ENCODE measurements at regions not wholly inside any gene's neighbourhood (a gene's known extent, or its start where the extent isn't known, plus 50 kb on each side); places are given as distances from the start of the nearest gene placed in this dataset.
"Not testable (repeated sequence)": the region's sequence is repeated elsewhere in the genome, so short reads cannot be mapped to it uniquely, and the experiment has no call there.

DNA sequence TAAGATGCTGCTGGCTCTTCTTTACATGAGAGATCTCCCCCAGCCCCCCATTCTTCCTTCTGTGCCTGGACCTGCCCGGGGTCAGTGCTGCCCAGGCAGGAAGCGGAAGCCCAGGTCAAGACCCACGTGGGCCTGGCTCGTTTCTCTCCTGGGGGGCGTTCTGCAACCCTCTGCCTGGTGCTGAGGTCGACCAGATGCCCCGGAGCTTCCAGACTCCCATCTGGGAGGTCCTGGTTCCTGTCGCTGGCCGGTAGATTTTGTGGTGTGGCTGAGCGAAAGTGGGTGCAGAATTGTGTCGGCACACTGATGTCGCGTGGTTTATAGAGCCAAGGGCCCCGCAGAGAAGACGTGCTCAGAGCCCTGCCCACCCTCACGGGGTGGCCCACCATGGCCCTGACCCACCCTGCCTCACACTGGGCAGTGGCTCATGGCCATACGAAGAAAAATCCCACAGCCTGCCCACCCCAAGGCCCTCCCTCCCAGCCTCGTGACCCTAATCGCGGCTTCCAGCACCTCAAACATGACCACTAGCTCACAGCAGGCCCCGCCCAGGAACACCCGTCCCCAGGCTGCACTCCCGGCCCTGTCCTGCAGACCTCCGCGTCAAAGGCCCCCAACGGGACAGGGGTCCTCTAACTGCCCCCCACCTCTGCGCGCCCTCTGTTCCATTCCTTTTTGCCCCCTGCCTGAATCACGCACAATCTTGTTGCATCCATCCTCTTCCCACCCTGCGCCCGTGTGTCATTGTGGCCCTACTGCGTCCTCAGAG lies 443.2 kb upstream of the ZNF722 start:
- intact Hi-C loops (cut with DNase I), result not testable (repeated sequence)
- DNase-seq (ENCODE audit: low spot score), result peak; percentile 22

DNA sequence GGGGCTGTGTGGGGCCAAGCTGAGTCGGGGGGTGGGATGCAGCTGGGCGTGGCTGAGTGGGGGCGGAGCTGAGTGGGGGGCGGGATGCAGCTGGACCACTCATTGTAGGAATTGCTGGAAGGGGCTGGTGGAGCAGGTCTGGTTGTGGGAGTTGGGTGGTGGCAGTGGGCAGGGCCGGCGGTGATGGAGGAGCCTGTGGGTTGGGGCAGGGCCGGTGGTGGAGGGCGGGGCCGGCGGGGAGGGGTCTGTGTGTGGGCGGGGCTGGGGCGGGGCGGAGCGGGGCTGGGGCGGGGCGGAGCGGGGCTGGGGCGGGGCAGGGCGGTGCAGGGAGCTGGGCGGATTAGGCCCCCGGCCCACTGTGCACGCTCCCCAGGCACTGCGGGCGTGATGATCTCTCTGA lies 442.4 kb upstream of the ZNF722 start:
- peak; percentile 59 for DNase-seq (ENCODE audit: low spot score)
- intact Hi-C loops (cut with DNase I), result not testable (repeated sequence)

DNA sequence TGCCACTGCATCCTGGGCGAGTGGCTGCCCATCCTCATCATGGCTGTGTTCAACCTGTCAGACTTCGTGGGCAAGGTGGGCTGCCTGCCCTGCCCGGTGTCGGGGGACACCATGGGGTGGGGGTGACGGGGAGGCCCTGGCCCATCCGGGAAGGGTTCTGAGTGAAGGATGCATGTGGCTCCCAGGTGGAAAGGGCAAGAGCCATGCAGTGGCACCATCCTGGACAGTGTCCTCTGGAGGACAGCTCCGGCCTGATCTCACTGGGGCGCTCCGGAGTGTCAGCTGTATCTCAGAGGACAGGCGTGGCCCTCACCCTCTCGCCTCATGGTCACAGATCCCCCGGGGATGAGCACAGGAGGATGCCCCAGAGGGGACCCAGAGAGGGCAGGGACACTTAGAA lies 439.6 kb upstream of the ZNF722 start:
- DNase-seq (ENCODE audit: low spot score), result peak; percentile 80
- intact Hi-C loops (cut with DNase I), result not testable (repeated sequence)

DNA sequence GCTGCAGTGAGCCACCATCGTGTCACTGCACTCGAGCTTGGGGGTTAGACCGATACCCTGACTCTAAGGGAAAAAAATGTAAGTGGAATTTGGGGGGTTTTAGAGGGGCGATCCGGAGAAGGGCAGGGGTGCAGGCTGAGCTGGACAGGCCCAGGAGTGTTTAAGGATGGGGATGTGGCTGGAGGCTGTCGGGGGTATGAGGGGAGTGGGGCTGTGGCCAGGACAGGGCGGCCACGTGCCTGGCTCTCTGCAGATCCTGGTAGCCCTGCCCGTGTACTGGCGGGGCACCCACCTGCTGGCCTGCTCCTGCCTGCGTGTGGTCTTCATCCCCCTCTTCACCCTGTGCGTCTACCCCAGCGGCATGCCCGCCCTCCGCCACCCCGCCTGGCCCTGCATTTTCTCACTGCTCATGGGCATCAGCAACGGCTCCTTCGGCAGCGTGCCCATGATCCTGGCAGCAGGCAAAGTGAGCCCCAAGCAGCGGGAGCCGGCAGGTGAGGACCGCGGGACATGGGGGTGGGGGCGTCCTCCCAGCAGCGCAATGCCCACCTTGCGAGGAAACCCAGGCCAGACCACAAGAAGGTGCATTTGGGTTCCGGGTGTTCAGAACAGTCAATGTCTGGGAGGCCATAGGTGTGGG lies 438.7 kb upstream of the ZNF722 start:
- DNase-seq (ENCODE audit: low spot score), result peak; percentile 55
- intact Hi-C loops (cut with DNase I), result not testable (repeated sequence)

DNA sequence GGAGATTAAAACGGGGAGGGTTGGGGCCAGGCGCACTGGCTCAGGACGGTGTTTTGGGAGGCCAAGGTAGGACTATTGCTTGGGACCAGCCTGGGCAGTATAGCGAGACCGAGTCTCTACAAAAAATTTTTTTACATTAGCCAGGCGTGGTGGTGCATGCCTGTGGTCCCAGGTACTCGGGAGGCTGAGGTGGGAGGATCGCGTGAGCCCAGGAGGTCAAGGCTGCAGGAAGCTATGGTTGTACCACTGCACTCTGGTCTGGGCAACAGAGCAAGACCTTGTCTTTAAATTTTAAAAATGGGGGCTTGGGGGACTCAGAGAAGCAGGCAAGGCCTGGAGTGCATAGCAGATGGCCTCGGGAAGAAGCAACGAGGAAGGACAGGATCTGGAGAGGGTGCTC lies 436.7 kb upstream of the ZNF722 start:
- intact Hi-C loops (cut with DNase I), result not testable (repeated sequence)
- DNase-seq (ENCODE audit: low spot score), result peak; percentile 38

DNA sequence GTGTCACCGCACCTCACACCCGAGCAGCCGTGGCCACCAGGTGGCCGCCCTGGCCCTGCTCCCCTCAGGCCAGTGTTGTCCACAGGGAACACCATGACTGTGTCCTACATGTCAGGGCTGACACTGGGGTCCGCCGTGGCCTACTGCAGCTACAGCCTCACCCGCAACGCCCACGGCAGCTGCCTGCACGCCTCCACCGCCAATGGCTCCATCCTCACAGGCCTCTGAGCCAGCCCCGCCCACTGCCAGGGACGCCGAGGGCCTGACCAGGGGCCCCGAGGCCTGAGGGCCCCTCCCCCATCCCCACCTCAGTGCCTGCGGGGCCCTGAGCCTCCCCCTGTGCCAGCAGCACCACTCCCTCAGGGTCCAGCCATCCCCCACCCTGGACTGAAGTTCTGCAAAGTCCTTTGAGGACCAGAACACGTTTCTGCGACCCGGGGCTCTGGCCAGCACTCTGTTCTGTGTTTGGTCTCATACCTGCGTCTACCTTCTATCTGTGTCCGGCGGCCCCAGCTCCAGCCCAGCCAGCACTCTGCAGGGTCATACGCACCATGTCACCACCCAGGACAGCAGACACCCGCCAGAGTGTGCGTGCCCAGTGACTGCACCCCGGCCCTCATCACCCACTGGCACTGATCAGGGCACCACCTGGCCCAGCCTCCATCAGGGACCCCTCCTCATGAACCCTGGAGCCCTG lies 436.1 kb upstream of the ZNF722 start:
- intact Hi-C loops (cut with DNase I), result not testable (repeated sequence)
- DNase-seq (ENCODE audit: low spot score), result peak; percentile 79

DNA sequence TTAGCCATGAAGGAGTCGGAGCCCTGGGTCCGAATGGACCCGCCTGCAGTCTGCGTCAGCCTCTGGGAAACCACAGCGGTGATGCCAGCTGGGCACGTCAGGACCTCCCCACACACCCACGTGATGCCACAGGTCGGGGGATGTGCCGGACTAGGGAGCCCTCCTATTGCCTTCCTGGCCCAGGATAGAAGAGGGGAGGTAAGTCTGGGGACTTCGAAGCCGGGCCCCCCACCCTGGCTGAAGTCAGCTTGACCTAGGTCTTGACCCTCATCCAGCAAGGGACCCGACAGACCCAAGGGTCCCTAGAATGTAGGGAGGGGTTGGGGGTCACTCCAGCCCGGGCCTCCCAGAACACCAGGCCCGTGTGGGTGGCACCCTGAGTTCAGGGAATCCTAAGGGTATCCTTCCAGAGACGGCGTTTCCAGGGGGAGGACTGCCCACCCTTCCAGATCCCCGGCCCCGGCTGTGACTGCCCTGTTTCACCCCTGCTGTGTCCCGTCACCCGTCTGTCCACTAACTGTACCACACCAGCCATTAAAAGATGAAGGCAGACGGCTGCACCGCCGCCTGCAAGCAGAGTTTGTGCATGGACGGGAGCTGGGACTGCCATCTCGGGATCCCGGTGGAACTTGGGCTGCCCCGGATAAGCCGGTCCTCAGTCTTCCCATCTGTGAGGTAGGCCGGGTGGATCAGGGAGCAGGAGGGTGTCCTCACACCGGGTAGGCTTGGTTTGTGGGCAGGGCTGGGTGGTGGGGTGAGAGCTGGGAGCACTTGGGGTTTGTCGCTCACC lies 435.3 kb upstream of the ZNF722 start:
- intact Hi-C loops (cut with DNase I), result not testable (repeated sequence)
- peak; percentile 69 for DNase-seq (ENCODE audit: low spot score)

DNA sequence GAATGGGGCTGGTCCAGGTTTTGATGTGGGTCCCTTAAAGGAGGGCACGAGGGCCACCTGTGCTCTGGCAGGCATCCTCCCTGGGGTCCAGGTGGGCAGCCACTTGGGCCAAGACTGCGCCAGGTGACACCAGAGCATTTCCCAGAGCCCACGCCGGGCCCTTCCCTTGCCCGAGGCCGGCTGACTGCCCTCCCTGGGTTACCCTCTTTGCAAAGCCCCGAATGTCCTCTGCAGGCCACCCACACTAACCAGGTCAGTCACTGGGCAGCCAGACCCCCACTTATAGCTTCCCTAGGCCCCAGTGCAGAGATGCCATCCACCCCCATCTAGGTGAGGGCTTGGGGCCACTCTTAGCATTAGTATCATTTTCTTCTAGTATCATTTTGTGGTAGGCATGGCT lies 433.8 kb upstream of the ZNF722 start:
- peak; percentile 61 for DNase-seq (ENCODE audit: low spot score)
- intact Hi-C loops (cut with DNase I), result not testable (repeated sequence)

DNA sequence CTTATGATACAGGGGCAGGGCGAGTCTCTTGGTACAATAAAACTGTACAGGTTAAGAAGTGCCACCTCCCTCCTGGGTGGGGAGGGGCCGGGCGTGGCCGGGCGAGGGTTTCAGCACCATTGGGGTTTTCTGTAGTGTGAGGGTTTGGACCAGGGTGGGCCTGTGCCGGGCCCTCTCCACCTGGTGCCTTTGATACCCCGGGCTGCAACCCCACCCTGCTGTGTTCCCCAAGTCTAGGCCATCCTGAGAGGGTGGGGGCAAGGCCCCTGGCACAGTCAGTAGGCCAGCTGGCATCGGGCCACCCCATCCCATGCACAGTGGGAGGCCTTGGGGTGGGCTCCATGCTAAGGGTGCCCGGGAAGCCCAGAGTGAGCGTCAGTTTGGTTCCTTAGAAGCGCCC lies 431.8 kb upstream of the ZNF722 start:
- DNase-seq (ENCODE audit: low spot score), result peak; percentile 80
- intact Hi-C loops (cut with DNase I), result not testable (repeated sequence)

DNA sequence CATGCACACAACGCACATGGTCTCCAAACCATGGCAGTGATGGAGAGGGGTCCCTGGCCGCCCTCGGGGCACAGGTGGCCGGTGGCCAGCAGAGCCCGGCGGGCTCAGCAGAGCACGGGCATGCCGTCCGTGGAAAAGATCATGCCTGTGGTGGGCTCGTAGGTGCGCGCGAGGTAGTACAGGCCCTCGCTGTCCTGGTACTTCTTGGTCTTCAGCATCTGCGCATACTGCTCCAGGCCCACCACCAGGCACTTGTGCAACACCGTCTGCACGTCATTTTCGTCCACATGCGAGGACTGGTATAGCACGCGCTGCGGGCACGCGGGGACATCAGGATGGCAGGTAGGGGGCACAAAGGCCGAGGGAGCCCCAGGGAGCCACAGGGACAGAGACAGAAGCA lies 431.0 kb upstream of the ZNF722 start:
- peak; percentile 76 for DNase-seq (ENCODE audit: low spot score)

DNA sequence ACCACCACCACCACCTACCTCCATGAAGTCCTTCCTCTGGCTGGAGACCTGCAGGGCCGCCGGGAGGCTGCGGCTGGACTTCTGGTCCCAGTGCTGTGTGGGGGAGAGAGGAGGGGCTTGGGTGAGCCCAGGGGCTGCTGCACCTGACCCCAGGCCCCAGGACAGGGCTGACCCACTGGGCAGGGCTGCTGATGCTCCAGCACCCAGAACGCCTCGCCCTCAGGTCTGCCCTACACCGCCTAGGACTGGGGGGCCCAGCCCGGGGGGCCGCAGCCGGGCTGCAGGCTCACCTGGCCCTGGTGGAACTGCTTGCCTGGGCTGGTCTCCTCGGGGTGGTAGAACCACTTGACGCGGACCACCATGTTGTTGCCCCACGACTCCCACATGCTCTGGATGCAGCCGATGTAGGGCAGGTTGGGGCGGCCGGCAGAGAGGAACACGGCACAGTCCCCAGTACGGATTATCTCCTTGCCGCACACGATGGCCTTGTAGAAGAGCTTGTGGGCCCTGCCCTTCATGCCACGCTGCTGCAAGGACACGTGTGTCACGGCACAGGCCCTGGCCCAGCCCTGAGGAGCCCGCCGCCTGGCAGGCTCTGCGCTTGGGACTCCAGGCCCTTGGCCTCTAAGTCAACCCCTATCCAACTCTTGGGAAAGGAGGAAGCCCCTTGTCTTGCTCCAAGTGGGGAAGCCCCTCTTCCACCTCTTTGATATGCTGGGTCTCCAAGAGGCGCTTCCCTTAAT lies 429.9 kb upstream of the ZNF722 start:
- intact Hi-C loops (cut with DNase I), result not testable (repeated sequence)
- peak; percentile 62 for DNase-seq (ENCODE audit: low spot score)

More for the DNA sequence above, 431.0 kb upstream of the ZNF722 start:
- intact Hi-C loops (cut with DNase I), result not testable (repeated sequence)

DNA sequence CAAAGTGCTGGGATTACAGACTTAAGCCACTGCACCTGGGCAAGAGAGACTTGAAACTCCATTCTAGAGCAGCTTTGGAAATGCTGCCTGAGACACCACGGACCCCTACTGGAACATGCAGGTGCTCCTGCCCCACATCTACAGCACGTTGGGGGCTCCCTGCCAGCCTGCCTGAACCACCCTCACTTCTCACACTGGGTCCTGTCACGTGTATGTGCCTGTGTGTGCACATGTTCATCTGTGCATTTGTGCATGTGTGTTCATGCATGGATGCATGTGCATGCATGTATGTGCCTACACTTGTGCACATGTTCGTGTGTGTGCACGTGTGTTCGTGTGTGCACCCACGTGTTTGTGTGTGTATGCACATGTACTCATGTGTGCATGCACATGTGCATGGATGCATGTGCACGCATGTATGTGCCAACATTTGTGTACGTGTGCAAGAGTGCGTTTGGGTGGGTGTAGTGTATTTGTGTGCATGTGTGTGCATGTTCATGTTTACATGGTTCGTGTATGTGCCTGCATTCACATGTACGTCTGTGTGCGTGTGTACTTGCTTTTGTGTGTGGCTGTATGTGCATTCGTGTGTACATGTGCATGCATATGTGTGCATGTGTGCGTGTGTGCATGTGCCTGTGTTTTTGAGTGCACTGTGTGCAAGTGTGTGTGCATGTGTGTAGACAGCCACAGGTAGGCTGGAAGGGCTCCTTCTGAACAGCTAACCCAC lies 428.1 kb upstream of the ZNF722 start:
- intact Hi-C loops (cut with DNase I), result not testable (repeated sequence)

DNA sequence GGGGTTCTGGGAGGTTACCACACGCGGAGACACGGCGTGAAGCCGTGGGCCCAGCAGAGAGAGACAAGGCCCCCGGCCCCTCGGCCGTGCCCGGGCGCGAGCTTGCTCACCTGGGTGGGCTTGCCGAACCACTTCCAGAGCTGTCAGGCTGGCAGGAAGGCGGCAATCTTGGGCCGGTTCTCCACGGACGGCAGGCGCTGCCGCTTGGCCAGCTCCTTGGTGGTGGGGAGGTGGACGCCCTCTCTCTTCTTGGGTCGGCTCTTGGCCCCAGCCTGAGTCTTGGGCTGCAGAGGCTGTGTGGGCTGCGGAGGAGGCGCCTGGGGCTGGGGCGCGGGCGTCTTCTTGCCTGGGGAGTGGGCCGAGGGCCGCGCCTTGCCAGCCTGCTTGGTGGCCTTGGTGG lies 426.5 kb upstream of the ZNF722 start:
- peak; percentile 81 for DNase-seq (ENCODE audit: low spot score)
- intact Hi-C loops (cut with DNase I), result not testable (repeated sequence)

More for the DNA sequence above, 428.1 kb upstream of the ZNF722 start:
- peak; percentile 58 for DNase-seq (ENCODE audit: low spot score)

DNA sequence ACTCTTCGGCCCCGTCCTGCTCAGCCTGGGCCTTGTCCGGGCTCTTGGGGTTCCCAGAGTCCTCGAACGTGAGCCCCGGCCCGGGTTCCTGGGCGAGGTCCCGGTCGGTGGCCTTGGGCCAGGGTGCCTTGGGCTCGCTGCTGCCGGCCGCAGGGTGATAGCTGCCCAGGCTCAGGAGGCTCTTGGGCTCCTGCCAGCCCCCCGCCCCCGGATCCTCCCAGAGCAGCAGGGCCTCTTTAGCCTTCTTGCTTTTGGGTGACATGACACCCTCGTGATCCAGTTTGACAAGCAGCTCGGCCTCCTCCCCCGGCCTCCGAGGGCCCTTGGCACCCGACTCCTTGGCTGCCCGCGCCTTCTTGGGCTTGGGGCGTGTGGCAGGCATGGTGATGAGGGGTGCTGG lies 425.7 kb upstream of the ZNF722 start:
- DNase-seq (ENCODE audit: low spot score), result peak; percentile 79
- intact Hi-C loops (cut with DNase I), result not testable (repeated sequence)

DNA sequence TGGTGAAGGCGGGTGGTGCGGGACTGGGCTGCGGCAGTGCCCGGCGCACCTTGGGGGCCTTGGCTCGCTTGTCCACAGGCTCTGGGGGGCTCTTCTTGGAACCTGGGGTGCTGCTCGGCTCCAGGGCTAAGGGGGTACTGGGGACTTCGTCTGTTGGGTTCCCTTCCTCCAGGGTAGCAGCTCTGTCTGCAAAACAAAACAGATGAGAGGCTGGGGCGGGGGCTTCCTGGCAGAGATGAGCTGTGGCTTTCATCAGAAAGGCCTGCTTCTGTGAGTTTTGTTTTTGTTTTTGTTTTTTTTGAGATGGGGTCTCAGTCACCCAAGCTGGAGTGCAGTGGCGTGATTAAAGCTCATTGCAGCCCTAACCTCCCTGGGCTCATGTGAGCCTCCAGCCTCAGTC lies 425.2 kb upstream of the ZNF722 start:
- intact Hi-C loops (cut with DNase I), result not testable (repeated sequence)
- DNase-seq (ENCODE audit: low spot score), result peak; percentile 66

DNA sequence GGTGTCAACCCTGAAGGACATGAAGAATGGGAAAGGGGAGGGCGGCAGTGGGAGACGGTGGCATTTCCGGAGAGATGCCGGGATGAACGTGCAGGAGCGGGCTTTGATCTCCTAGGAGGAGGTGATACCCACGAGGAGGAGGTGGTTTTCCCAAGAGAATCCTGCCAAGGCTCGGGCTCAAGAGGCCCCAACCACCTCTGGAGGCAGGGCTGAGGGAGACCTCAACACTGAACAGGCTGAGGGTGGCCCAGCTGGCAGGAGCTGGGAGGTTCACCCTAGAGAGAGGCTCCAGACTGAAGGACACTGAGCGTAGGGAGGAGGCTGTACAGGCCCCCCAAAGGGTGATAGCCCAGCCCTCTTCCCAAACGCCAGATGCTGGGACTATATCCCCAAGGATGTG lies 422.2 kb upstream of the ZNF722 start:
- intact Hi-C loops (cut with DNase I), result not testable (repeated sequence)
- peak; percentile 71 for DNase-seq (ENCODE audit: low spot score)

DNA sequence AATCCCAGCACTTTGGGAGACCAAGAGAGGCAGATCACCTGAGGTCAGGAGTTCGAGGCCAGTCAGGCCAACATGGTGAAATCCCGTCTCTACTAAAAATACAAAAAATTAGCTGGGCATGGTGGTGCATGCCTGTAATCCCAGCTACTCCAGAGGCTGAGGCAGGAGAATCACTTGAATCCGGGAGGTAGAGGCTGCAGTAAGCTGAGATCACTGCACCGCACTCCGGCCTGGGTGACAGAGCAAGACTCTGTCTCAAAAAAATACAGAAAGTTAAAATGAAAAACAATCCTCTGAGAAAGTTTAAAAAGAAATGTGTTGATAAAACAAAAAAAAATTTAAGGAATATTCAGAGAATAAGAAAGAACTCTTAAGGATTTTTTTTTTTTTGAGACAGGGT lies 421.6 kb upstream of the ZNF722 start:
- intact Hi-C loops (cut with DNase I), result not testable (repeated sequence)
- DNase-seq (ENCODE audit: low spot score), result peak; percentile 49

DNA sequence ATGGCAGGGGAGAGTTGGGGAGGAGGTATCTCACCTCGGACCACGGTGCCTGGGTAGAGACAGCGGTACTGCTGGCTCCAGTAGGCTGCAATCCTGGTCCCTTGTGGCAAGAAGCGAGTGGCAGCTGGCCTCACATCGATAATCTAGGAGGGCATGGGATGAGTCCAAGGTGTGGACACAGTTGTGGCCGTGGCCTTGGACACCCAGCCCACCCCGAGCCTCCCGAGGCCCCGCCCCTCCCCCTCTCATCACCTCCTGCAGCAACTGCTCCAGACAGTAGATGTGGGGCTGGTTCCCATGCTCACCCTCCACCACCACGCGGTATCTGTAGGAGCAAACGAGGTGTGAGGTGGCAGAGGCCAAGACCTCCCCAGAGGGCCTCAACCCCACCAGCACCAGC lies 418.6 kb upstream of the ZNF722 start:
- peak; percentile 71 for DNase-seq (ENCODE audit: low spot score)
- intact Hi-C loops (cut with DNase I), result not testable (repeated sequence)

Data from posterior vena cava (tissue), 2 donors.